Activated CD4-positive, alpha-beta T cell treated with anti-CD3 and anti-CD28 coated beads for 24 hours (primary cell): ENCODE measurements at regions not wholly inside any gene's neighbourhood (a gene's known extent, or its start where the extent isn't known, plus 50 kb on each side); places are given as distances from the start of the nearest gene placed in this dataset.

Experiments used
- DNase-seq, 2 donors: peaks; one replicate each; pipeline ENCODE4 v3.0.0-alpha.2; 2020; ENCODE audit warnings: low read depth in 2 of 2

GRCh38 chr7:70907259-70908247, 224.4 kb upstream of the GALNT17 start:
- DNase-seq: no peak

DNA sequence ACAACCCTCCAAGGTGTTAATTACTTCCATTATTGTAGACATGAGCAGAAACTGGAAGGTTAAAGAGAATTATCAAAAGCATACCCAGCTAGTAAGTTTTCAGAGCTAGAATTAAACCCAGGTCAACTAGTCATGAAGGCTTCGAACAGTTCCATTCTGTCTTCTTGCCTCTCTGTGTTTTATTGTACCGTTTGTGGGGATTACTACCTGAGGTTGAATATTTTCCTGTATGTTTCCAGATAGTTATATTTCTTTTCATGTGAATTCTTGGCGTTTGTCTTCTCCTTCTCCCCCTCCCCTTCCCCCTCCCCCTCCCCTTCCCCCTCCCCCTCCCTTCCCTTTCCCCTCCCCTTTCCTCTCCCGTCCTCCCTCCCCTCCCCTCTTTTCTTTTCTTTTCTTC, 218.0 kb upstream of the GALNT17 start:
- no peak for DNase-seq

DNA sequence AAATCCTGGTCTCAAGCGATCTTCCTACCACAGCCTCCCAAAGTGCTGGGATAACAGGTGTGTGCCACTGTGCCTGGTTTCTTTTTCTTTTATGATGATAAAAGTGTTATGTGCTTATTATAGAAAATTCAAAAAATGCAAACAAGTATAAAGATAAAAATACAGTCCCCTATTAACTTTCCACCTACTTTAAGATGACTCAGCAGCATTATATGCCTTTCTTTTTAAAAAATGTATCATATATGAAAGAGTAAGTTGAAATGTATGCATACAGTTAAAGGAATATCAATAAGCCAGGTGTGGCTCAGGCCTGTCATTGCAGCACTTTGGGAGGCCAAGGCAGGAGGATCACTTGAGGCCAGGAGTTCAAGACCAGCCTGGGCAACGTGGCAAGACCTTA, 216.9 kb upstream of the GALNT17 start:
- no peak for DNase-seq

- DNase-seq: no peak
Observed at GRCh38 chr7:70919481-70920073, 212.4 kb upstream of the GALNT17 start.

- no peak for DNase-seq
Observed at GRCh38 chr7:70920876-70921275, 211.1 kb upstream of the GALNT17 start.

DNA sequence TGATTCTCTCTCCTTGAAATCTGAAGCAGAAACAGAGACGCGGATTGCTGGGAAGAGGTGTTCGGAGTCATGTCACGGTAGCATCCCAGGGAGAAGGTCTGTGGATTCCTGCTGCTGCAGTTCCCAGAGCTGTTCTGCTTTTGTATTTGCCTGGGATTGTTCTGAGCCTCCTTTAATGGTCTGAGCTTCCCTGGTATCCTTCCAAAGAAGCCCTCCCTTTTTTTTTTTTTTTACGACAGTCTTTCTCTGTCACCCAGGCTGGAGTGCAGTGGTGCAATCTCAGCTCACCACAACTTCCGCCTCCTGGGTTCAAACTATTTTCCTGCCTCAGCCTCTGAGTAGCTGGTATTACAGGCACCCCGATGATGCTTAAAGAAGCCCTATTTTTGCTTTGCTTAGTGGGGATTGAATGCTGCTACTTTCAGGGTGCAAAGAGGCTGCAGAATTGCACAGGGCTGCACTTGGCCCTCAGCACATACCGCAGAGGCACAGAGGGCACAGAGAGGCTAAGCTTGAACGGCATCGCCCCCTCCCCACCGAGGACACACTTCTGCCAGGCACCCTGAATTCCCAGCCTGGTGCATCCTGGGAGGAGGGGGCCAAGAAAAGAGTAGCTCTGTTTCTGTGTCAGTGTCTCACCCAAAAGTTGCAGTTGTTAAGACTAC, 208.6 kb upstream of the GALNT17 start:
- no peak for DNase-seq

GRCh38 chr7:70925411-70926115, 206.4 kb upstream of the GALNT17 start:
- no peak for DNase-seq

DNA sequence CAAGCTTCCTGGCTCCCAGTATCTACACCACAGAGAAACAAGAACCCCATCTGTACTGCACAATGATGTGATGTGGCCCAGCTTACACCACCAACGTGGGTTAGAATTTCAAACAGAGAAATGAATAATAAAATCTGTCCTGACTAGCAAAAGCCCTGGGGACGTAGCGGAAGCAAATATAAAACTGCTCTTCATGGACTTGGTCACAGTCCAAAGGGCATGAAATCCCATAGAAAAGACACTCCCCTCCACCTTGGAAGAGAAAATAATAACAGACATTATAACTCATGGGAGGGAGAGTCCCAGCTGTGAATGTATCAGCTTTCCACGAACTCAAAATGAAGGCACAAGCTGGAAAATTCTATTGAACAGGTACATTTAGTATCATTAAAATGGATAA, 205.3 kb upstream of the GALNT17 start:
- DNase-seq: no peak

DNA sequence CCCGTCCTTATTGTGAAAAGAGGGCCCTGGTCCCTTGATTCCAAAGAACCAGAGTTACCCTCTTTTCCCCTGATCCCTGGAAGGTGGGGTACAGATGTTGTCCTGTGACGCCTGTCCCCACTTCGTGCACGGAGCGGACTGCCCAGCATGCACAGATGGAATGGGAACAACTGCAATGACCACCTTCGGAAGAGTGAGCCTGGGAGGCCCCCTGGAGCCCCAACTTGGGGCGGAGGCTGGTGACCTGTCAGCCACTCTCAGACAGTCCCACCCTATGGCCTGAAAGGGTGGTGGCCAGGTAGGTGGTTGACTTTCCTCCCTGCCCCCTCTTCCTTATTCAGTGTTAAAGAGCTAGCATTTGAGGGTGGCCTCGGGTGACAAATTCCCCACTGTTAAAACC, 196.6 kb upstream of the GALNT17 start:
- DNase-seq: no peak

DNA sequence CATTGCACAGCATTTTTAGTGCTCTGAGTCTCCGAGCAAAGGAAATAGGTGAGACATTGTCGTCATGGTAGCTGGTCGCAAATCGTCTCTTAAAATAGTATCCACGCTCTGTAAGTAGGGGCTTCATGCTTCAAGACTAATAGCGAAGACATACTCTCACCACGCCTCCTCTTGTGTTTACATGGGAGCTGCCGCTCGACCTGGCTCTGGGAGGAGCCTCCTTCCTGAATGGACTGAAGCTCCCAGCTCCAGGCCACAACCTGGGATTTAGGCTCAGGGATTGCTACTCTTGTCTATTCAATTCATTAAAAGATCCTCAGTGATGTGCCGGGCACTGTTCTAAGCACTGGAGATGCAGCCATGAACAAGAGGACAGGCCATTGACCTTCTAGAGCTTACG, 196.1 kb upstream of the GALNT17 start:
- DNase-seq: no peak

DNA sequence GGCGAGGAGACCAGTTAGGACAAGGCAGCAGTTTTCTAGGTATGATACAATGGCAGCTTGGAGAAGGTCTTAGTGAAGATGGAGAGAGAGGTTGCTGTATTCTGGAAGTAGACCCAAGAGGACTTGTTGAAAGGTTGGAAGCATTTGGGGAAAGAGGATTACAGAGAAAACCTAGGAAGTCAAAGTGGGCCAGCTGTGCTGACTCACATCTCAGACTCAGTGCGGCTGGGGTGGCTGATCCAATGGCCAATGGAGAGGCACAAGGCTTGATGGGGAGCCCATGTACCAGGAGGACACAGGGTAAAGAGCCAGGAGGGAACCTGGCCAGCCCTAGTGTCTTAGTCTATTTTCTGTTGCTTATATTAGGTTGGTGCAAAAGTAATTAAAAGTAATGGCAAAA, 194.5 kb upstream of the GALNT17 start:
- no peak for DNase-seq

GRCh38 chr7:70940597-70940996, 191.3 kb upstream of the GALNT17 start:
- DNase-seq: no peak

GRCh38 chr7:70942791-70943190, 189.2 kb upstream of the GALNT17 start:
- no peak for DNase-seq

- no peak for DNase-seq
Observed at GRCh38 chr7:70944516-70944915, 187.4 kb upstream of the GALNT17 start.

DNA sequence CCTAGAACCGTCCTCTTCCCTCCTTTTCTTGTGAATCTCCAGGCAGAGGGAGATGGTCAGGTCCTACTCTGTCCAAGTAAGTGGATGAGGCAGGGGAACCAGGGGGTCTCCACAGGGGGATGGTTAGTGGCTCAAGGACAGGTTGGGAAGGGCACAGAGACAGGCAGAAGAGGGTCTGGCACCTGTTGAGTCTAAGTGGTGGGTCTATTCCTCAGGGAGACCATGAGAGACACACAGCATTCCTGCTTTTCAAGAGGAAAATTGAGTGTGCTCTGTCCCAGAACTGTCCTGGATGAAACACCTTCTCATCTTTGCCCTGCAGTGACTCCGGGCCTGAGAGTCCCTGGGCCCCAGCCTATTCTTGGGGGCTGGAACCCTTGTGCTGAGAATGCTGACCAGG, 184.8 kb upstream of the GALNT17 start:
- DNase-seq: no peak

- DNase-seq: no peak
Observed at GRCh38 chr7:70949862-70950261, 182.1 kb upstream of the GALNT17 start.

DNA sequence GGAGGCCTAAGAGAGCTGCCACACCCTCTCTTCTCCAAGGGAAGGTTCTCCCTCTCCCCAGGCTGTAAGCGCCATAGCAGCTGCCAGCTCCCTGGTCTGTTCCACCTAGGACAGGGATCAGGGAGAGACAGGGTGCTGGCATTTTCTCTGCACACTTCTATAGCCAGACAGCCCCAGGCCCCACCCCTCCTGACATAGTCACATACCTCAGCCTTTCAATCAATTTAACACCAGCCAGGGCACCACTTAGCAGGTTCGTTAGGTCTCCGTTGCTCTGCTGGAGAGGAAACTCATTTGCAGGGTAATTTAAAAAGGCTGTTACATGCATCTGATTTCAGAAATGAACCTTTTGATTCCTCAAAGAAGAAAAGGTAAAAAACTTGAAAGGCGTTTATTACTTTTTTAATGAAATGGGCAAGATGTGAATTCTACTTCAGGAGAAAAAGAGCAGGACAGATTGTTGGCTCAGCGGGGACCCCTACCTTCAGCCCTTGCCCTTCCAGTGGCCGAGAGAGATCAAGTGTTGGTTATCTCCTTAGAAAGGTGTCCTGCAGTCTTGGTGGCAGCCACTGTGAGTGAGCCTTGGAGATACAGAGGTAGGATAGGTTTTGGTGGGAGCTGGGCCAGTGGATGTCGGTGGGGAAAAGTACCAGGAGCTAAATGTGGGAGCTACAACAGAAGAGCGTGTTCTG, 180.5 kb upstream of the GALNT17 start:
- no peak for DNase-seq

DNA sequence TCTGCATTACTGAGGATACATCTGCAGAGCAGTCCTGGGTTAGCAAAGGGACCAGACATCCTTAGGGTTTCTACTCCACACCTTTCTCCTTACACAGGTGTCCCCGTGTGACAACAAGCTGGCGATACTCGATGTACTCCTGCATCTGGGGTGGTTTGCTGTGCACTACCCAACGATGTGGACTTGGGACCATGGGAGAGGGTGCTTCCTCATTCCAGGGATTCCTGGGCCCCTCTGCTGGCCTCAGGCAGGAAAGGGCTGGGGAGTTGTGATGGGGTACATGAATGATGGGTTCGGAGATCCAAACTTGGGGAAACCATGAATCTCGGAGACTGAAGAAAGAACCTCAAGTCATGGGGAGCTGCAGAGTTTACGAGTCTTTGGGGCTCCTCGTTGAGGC, 179.6 kb upstream of the GALNT17 start:
- no peak for DNase-seq

GRCh38 chr7:70953331-70953741, 178.6 kb upstream of the GALNT17 start:
- DNase-seq: no peak

DNA sequence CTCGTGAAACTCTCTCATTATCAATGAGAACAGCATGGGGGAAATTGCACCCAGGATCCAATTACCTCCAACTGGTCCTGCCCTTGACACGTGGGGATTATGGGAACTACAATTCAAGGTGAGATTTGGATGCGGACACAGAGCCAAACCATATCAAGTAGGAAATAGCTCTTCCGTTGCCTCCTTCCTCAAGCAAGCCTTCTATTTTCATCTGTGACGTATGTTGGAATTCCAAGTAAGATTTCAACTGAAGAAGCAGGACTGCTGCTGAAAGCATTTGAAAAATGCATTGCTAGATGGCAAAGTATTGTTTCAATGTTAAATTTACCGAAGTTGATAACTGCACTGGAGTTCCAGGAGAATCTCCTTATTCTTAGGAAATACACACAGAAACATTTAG, 178.1 kb upstream of the GALNT17 start:
- no peak for DNase-seq

- DNase-seq: no peak
Observed at GRCh38 chr7:70972693-70973092, 159.3 kb upstream of the GALNT17 start.

DNA sequence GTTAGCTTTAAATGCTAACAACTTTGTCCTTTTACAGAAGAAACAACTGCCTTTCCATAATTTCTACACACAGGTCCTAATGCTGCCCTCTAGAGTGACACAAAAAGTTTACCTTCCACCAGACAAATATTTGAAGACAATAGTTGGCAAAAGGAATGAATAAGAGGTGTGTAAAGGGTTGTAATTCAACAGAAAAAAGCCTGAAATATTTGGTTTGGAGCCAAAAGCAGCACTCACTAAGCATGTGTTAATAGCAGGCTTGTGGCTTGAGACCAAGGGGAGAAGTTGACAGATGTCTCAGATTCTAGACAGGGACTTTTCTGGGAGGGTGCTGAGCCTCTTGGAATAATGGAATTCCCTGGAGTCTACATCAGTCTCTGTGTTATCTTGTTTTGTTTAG, 156.2 kb upstream of the GALNT17 start:
- DNase-seq: no peak
